Smooth muscle cell (in vitro differentiated cells): ENCODE measurements at regions not wholly inside any gene's neighbourhood (a gene's known extent, or its start where the extent isn't known, plus 50 kb on each side); places are given as distances from the start of the nearest gene placed in this dataset.
A peak's percentile ranks its signal among the peaks of the same experiment; 100 is the strongest.

Experiments
- DNase-seq: peaks from one replicate; lab custom pipeline; 2025; ENCODE audit not compliant: unreplicated experiment; lab: John Stamatoyannopoulos, UW
- H2AFZ ChIP-seq: fragments of 200-600 bp; sonication (generic); 2 replicates; pipeline ENCODE4 v1.6.0; 2016; ENCODE audit warnings: antibody characterized with exemption, low read depth, mild to moderate bottlenecking
- H3F3A ChIP-seq: fragments of 200-600 bp; sonication (generic); 2 replicates; pipeline ENCODE4 v1.6.0; 2017; ENCODE audit warnings: antibody characterized with exemption, low read depth
- H3K27ac ChIP-seq: fragments of 200-600 bp; sonication (generic); 2 replicates; pipeline ENCODE4 v1.5.1; 2016; ENCODE audit warnings: low read depth, mild to moderate bottlenecking
- H3K27me3 ChIP-seq: fragments of 200-600 bp; sonication (generic); 2 replicates; pipeline ENCODE4 v1.6.1; 2016; ENCODE audit warnings: low read depth, mild to moderate bottlenecking
- H3K36me3 ChIP-seq: fragments of 200-600 bp; sonication (generic); 2 replicates; pipeline ENCODE4 v1.5.1; 2016; ENCODE audit warnings: low read depth
- H3K4me1 ChIP-seq: fragments of 200-600 bp; sonication (generic); 2 replicates; pipeline ENCODE4 v1.5.1; 2016; ENCODE audit warnings: low read depth
- H3K4me2 ChIP-seq: fragments of 200-600 bp; sonication (generic); 2 replicates; pipeline ENCODE4 v1.6.0; 2016; ENCODE audit warnings: mild to moderate bottlenecking
- H3K4me3 ChIP-seq: fragments of 200-600 bp; sonication (generic); 2 replicates; pipeline ENCODE4 v1.5.1; 2016; ENCODE audit warnings: mild to moderate bottlenecking
- H3K79me2 ChIP-seq: fragments of 200-600 bp; sonication (generic); 2 replicates; pipeline ENCODE4 v1.6.0; 2016; ENCODE audit warnings: low read depth, mild to moderate bottlenecking
- H3K9ac ChIP-seq: fragments of 200-600 bp; sonication (generic); 2 replicates; pipeline ENCODE4 v1.6.0; 2016; ENCODE audit warnings: low read depth
- H3K9me3 ChIP-seq: fragments of 200-600 bp; sonication (generic); replicated peaks from 2 replicates; pipeline ENCODE4 v1.5.1; 2016; ENCODE audit warnings: low read depth
- H4K20me1 ChIP-seq: fragments of 200-600 bp; sonication (generic); 2 replicates; pipeline ENCODE4 v1.6.0; 2016; ENCODE audit warnings: low read depth
- CTCF ChIP-seq: fragments of 200-600 bp; sonication (generic); IDR thresholded peaks from 2 replicates; pipeline ENCODE4 v1.5.1; 2017; ENCODE audit warnings: borderline replicate concordance, mild to moderate bottlenecking, antibody characterized with exemption; ENCODE audit not compliant: insufficient read depth, poor library complexity, severe bottlenecking
- WGBS: methylation state at CpG from one replicate; pipeline ENCODE4 v1.1.7; 2016; ENCODE audit warnings: low lambda C conversion rate; 5-methylcytosine and 5-hydroxymethylcytosine counted together

GRCh38 chr3:81105206-81105605, 656.2 kb downstream of the GBE1 start:
- DNase-seq: no peak

GRCh38 chr3:81097889-81098288, 663.6 kb downstream of the GBE1 start:
- 83% methylated on average over 1 of the region's 1 CpG for WGBS
- Histone ChIP-seq H3K4me2 (no peak overlapping the region), H3K9me3 (no peaks in the 10 kb centered on the region), H3F3A (no peaks in the 10 kb centered on the region), H3K79me2 (no peaks in the 10 kb centered on the region), H3K27ac (no peak overlapping the region), H3K9ac (no peak overlapping the region), H3K27me3 (no peaks in the 10 kb centered on the region), H3K4me3 (no peak overlapping the region), H3K4me1 (peaks cover 3% of the 10 kb centered on the region), H3K36me3 (no peaks in the 10 kb centered on the region), H2AFZ (no peak overlapping the region), H4K20me1 (no peaks in the 10 kb centered on the region)
- no peak for TF ChIP-seq CTCF
- no peak for DNase-seq

More at GRCh38 chr3:81105206-81105605, 656.2 kb downstream of the GBE1 start:
- 88% methylated on average over 2 of the region's 2 CpGs for WGBS
- Histone ChIP-seq H3F3A (no peaks in the 10 kb centered on the region), H3K9me3 (no peaks in the 10 kb centered on the region), H3K4me3 (no peak overlapping the region), H3K36me3 (no peaks in the 10 kb centered on the region), H3K4me2 (no peak overlapping the region), H3K4me1 (no peaks in the 10 kb centered on the region), H2AFZ (no peak overlapping the region), H3K9ac (no peak overlapping the region), H3K79me2 (no peaks in the 10 kb centered on the region), H3K27me3 (no peaks in the 10 kb centered on the region), H3K27ac (no peak overlapping the region), H4K20me1 (no peaks in the 10 kb centered on the region)
- no peak for TF ChIP-seq CTCF

- no peaks in the 10 kb centered on the region for H3K27me3 ChIP-seq
- no peaks in the 10 kb centered on the region for H4K20me1 ChIP-seq
- no peak for DNase-seq
- H3K4me1 ChIP-seq: peaks cover 3% of the 10 kb centered on the region
- no peaks in the 10 kb centered on the region for H3F3A ChIP-seq
- H2AFZ ChIP-seq: peak overlapping the region; percentile 41
- no peak overlapping the region for H3K9ac ChIP-seq
- 74% methylated on average over 5 of the region's 5 CpGs for WGBS
- H3K27ac ChIP-seq: no peak overlapping the region
- H3K9me3 ChIP-seq: no peaks in the 10 kb centered on the region
- no peak overlapping the region for H3K4me3 ChIP-seq
- no peaks in the 10 kb centered on the region for H3K36me3 ChIP-seq
- no peak overlapping the region for H3K4me2 ChIP-seq
- no peak for TF ChIP-seq CTCF
- no peaks in the 10 kb centered on the region for H3K79me2 ChIP-seq
Measured at GRCh38 chr3:81095956-81096355, 665.5 kb downstream of the GBE1 start.

GRCh38 chr3:81094986-81095385, 666.5 kb downstream of the GBE1 start:
- Histone ChIP-seq H2AFZ (no peak overlapping the region), H3K4me1 (peaks cover 3% of the 10 kb centered on the region), H3K4me3 (no peak overlapping the region), H4K20me1 (no peaks in the 10 kb centered on the region), H3K36me3 (no peaks in the 10 kb centered on the region), H3K9ac (no peak overlapping the region), H3K9me3 (no peaks in the 10 kb centered on the region), H3F3A (no peaks in the 10 kb centered on the region), H3K4me2 (no peak overlapping the region), H3K27me3 (no peaks in the 10 kb centered on the region), H3K27ac (no peak overlapping the region), H3K79me2 (no peaks in the 10 kb centered on the region)
- DNase-seq: no peak
- no peak for TF ChIP-seq CTCF
- WGBS: 91% methylated on average over 7 of the region's 7 CpGs
